DOHH2 (cell line): ENCODE measurements at regions not wholly inside any gene's neighbourhood (a gene's known extent, or its start where the extent isn't known, plus 50 kb on each side); places are given as distances from the start of the nearest gene placed in this dataset.
"Not testable (repeated sequence)": the region's sequence is repeated elsewhere in the genome, so short reads cannot be mapped to it uniquely, and the experiment has no call there.

ENCODE experiments used
- H3F3A ChIP-seq: fragments of 200-600 bp; sonication (generic), shearing (Covaris generic); 2 replicates; pipeline ENCODE4 v1.6.0; 2016; ENCODE audit warnings: antibody characterized with exemption, mild to moderate bottlenecking; ENCODE audit not compliant: control insufficient read depth, insufficient read depth
- H3K27ac ChIP-seq: fragments of 200-600 bp; sonication (generic); 2 replicates; pipeline ENCODE4 v1.5.1; 2014; ENCODE audit warnings: low read depth, mild to moderate bottlenecking, low read length, moderate library complexity
- H3K27me3 ChIP-seq: fragments of 200-600 bp; sonication (generic); 2 replicates; pipeline ENCODE4 v1.6.1; 2014; ENCODE audit warnings: mild to moderate bottlenecking, low read length, mixed read lengths; ENCODE audit not compliant: control insufficient read depth
- H3K36me3 ChIP-seq: fragments of 200-600 bp; sonication (generic); 2 replicates; pipeline ENCODE4 v1.6.1; 2014; ENCODE audit warnings: mild to moderate bottlenecking, low read length, moderate library complexity, mixed read lengths; ENCODE audit not compliant: control insufficient read depth
- H3K4me1 ChIP-seq: fragments of 200-600 bp; sonication (generic); 2 replicates; pipeline ENCODE4 v1.6.1; 2014; ENCODE audit warnings: mild to moderate bottlenecking, low read length, mixed read lengths; ENCODE audit not compliant: control insufficient read depth
- H3K4me2 ChIP-seq: fragments of 200-600 bp; sonication (generic); 2 replicates; pipeline ENCODE4 v1.6.0; 2014; ENCODE audit warnings: mild to moderate bottlenecking, low read length, moderate library complexity
- H3K4me3 ChIP-seq: fragments of 200-600 bp; sonication (generic); 2 replicates; pipeline ENCODE4 v1.5.1; 2014; ENCODE audit warnings: mild to moderate bottlenecking, low read length, mixed read lengths
- H3K79me2 ChIP-seq: fragments of 200-600 bp; sonication (generic); 2 replicates; pipeline ENCODE4 v1.6.1; 2014; ENCODE audit warnings: mild to moderate bottlenecking, low read length, mixed read lengths; ENCODE audit not compliant: control insufficient read depth
- H3K9me2 ChIP-seq: fragments of 200-600 bp; sonication (generic); replicated peaks from 2 replicates; pipeline ENCODE4 v1.6.1; 2014; ENCODE audit warnings: mild to moderate bottlenecking, low read length, mixed read lengths; ENCODE audit not compliant: control insufficient read depth
- H3K9me3 ChIP-seq: fragments of 200-600 bp; sonication (generic); 2 replicates; pipeline ENCODE4 v1.6.1; 2014; ENCODE audit warnings: antibody characterized with exemption, low read length, mixed read lengths; ENCODE audit not compliant: control insufficient read depth, insufficient read depth
- H4K20me1 ChIP-seq: fragments of 200-600 bp; sonication (generic); 2 replicates; pipeline ENCODE4 v1.6.0; 2014; ENCODE audit warnings: low read depth, mild to moderate bottlenecking, antibody characterized with exemption, low read length, moderate library complexity; ENCODE audit not compliant: control insufficient read depth, insufficient read depth
- CTCF ChIP-seq: fragments of 200-600 bp; sonication (generic); IDR thresholded peaks from one replicate; pipeline ENCODE4 v1.5.1; 2014; ENCODE audit warnings: antibody characterized with exemption, mild to moderate bottlenecking, low read depth, low read length; ENCODE audit not compliant: poor library complexity, severe bottlenecking
- EZH2phosphoT487 ChIP-seq: fragments of 200-600 bp; sonication (generic); IDR thresholded peaks from 2 replicates; pipeline ENCODE4 v1.6.1; 2017; ENCODE audit warnings: borderline replicate concordance, mild to moderate bottlenecking, antibody characterized with exemption, low read length, moderate library complexity, mixed read lengths

GRCh38 chr1:21372383-21372782, 67.6 kb upstream of the NBPF3 start:
- TF ChIP-seq CTCF, result no peak
- no peak for TF ChIP-seq EZH2phosphoT487
- no peaks in the 10 kb centered on the region for H3K9me2 ChIP-seq
- H3K4me1 ChIP-seq, result no peaks in the 10 kb centered on the region
- H3K4me2 ChIP-seq, result no peak overlapping the region
- H3K36me3 ChIP-seq, result no peaks in the 10 kb centered on the region
- no peaks in the 10 kb centered on the region for H3K9me3 ChIP-seq
- no peaks in the 10 kb centered on the region for H3F3A ChIP-seq
- H3K79me2 ChIP-seq, result no peaks in the 10 kb centered on the region
- no peaks in the 10 kb centered on the region for H4K20me1 ChIP-seq
- no peaks in the 10 kb centered on the region for H3K27me3 ChIP-seq
- H3K4me3 ChIP-seq, result no peak overlapping the region
- no peak overlapping the region for H3K27ac ChIP-seq

GRCh38 chr1:21369905-21370304, 70.0 kb upstream of the NBPF3 start:
- no peaks in the 10 kb centered on the region for H4K20me1 ChIP-seq
- no peaks in the 10 kb centered on the region for H3F3A ChIP-seq
- H3K27me3 ChIP-seq, result no peaks in the 10 kb centered on the region
- H3K4me2 ChIP-seq, result no peak overlapping the region
- H3K4me1 ChIP-seq, result no peaks in the 10 kb centered on the region
- H3K27ac ChIP-seq, result no peak overlapping the region
- no peaks in the 10 kb centered on the region for H3K36me3 ChIP-seq
- no peaks in the 10 kb centered on the region for H3K79me2 ChIP-seq
- no peak overlapping the region for H3K4me3 ChIP-seq
- no peaks in the 10 kb centered on the region for H3K9me2 ChIP-seq
- TF ChIP-seq EZH2phosphoT487 (no peak), CTCF (no peak)
- no peaks in the 10 kb centered on the region for H3K9me3 ChIP-seq

- TF ChIP-seq CTCF, result peak; percentile 97
- no peak for TF ChIP-seq EZH2phosphoT487
- Histone ChIP-seq H3K27ac (no peak overlapping the region), H3K27me3 (no peaks in the 10 kb centered on the region), H3K4me3 (no peak overlapping the region), H3K4me1 (no peaks in the 10 kb centered on the region), H3K79me2 (no peaks in the 10 kb centered on the region), H3F3A (no peaks in the 10 kb centered on the region), H3K36me3 (no peaks in the 10 kb centered on the region), H3K9me3 (no peaks in the 10 kb centered on the region), H3K9me2 (no peaks in the 10 kb centered on the region), H4K20me1 (no peaks in the 10 kb centered on the region), H3K4me2 (no peak overlapping the region)
These were observed 71.2 kb upstream of the NBPF3 start for GRCh38 chr1:21368515-21369289.

DNA sequence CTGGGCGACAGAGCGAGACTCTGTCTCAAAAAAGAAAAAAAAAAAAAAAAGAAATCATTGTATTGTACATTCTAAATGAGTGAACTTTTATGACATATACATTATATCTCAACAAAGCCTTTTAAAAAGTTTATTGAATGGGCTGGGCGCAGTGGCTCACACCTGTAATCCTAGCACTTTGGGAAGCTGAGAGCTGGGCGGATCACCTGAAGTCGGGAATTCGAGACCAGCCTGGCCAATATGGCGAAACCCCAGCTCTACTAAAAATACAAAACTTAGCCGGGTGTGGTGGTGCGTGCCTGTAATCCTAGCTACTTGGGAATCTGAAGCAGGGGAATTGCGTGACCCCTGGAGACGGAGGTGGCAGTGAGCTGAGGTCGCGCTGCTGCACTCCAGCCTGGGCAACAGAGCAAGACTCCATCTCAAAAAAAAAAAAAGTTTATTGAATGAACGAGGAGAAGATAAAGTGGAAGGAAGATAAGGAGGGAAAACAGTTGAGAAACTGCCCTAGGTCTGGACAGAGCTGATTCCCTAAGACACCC, 71.9 kb upstream of the NBPF3 start:
- not testable (repeated sequence) for H3K4me3 ChIP-seq, H3K36me3 ChIP-seq, H4K20me1 ChIP-seq, H3K79me2 ChIP-seq, H3K4me1 ChIP-seq, H3K9me2 ChIP-seq, H3F3A ChIP-seq, H3K9me3 ChIP-seq, H3K27me3 ChIP-seq, H3K4me2 ChIP-seq, H3K27ac ChIP-seq
